Stimulated activated naive CD4-positive, alpha-beta T cell (primary cell): ENCODE measurements at regions not wholly inside any gene's neighbourhood (a gene's known extent, or its start where the extent isn't known, plus 50 kb on each side); places are given as distances from the start of the nearest gene placed in this dataset.
"Not testable (repeated sequence)": the region's sequence is repeated elsewhere in the genome, so short reads cannot be mapped to it uniquely, and the experiment has no call there.

Source experiments
- DNase-seq, 6 experiments: peaks; one replicate each; lab custom pipeline; 2025; lab: John Stamatoyannopoulos, UW

GRCh38 chr11:86167499-86168164 lies 76.9 kb upstream of the EED start:
- DNase-seq = no peak

GRCh38 chr11:86166287-86166686 lies 78.3 kb upstream of the EED start:
- not testable (repeated sequence) for DNase-seq

- DNase-seq = no peak
These were observed 80.4 kb upstream of the EED start for GRCh38 chr11:86164106-86164505.

- not testable (repeated sequence) for DNase-seq
These were observed 81.2 kb upstream of the EED start for GRCh38 chr11:86163221-86163876.

GRCh38 chr11:86162239-86162638 lies 82.3 kb upstream of the EED start:
- DNase-seq = no peak

- no peak for DNase-seq
These were observed 82.7 kb upstream of the EED start for GRCh38 chr11:86161837-86162236.

GRCh38 chr11:86161336-86161735 lies 83.2 kb upstream of the EED start:
- DNase-seq = no peak

- DNase-seq = no peak
These were observed 83.9 kb upstream of the EED start for GRCh38 chr11:86160541-86161149.

GRCh38 chr11:86159581-86159891 lies 85.0 kb upstream of the EED start:
- DNase-seq = no peak

- DNase-seq = no peak
These were observed 85.6 kb upstream of the EED start for GRCh38 chr11:86158704-86159580.

GRCh38 chr11:86157797-86158378 lies 86.7 kb upstream of the EED start:
- no peak for DNase-seq

GRCh38 chr11:86156397-86156955 lies 87.6 kb upstream of the PICALM start:
- no peak for DNase-seq

- DNase-seq = no peak
These were observed 86.4 kb upstream of the PICALM start for GRCh38 chr11:86155200-86155844.

- no peak for DNase-seq
These were observed 84.6 kb upstream of the PICALM start for GRCh38 chr11:86153439-86153838.

GRCh38 chr11:86152901-86153300 lies 84.0 kb upstream of the PICALM start:
- no peak for DNase-seq

GRCh38 chr11:86152006-86152862 lies 83.3 kb upstream of the PICALM start:
- no peak for DNase-seq

GRCh38 chr11:86151174-86152005 lies 82.5 kb upstream of the PICALM start:
- DNase-seq = no peak

- DNase-seq = no peak
These were observed 81.9 kb upstream of the PICALM start for GRCh38 chr11:86150847-86151173.

- DNase-seq = no peak
These were observed 80.9 kb upstream of the PICALM start for GRCh38 chr11:86149792-86150191.

GRCh38 chr11:86148345-86148747 lies 79.5 kb upstream of the PICALM start:
- DNase-seq = no peak
